HS-5 (cell line): ENCODE measurements at regions not wholly inside any gene's neighbourhood (a gene's known extent, or its start where the extent isn't known, plus 50 kb on each side); places are given as distances from the start of the nearest gene placed in this dataset.

Source experiments
- DNase-seq: peaks from one replicate; pipeline ENCODE4 v3.0.0-alpha.2; 2012; ENCODE audit warnings: low read depth

- no peak for DNase-seq
Observed at GRCh38 chr2:48140586-48140985, 173.9 kb upstream of the FOXN2 start.

GRCh38 chr2:48144777-48145176, 169.7 kb upstream of the FOXN2 start:
- DNase-seq, result no peak

- no peak for DNase-seq
Observed at GRCh38 chr2:48145845-48146452, 168.5 kb upstream of the FOXN2 start.

- no peak for DNase-seq
Observed at GRCh38 chr2:48146552-48146951, 167.9 kb upstream of the FOXN2 start.

- DNase-seq, result no peak
Observed at GRCh38 chr2:48147719-48148118, 166.8 kb upstream of the FOXN2 start.

- no peak for DNase-seq
Observed at GRCh38 chr2:48148841-48149430, 165.5 kb upstream of the FOXN2 start.

- no peak for DNase-seq
Observed at GRCh38 chr2:48157150-48157549, 157.3 kb upstream of the FOXN2 start.

- no peak for DNase-seq
Observed at GRCh38 chr2:48161628-48162027, 152.9 kb upstream of the FOXN2 start.

- no peak for DNase-seq
Observed at GRCh38 chr2:48162742-48163141, 151.7 kb upstream of the FOXN2 start.

- DNase-seq, result no peak
Observed at GRCh38 chr2:48165070-48165753, 149.3 kb upstream of the FOXN2 start.

- no peak for DNase-seq
Observed at GRCh38 chr2:48169141-48169592, 145.3 kb upstream of the FOXN2 start.

- DNase-seq, result no peak
Observed at GRCh38 chr2:48170281-48170680, 144.2 kb upstream of the FOXN2 start.

GRCh38 chr2:48173141-48173540, 141.3 kb upstream of the FOXN2 start:
- no peak for DNase-seq

- no peak for DNase-seq
Observed at GRCh38 chr2:48174503-48174902, 140.0 kb upstream of the FOXN2 start.

GRCh38 chr2:48175254-48175653, 139.2 kb upstream of the FOXN2 start:
- no peak for DNase-seq

- DNase-seq, result no peak
Observed at GRCh38 chr2:48175656-48176055, 138.8 kb upstream of the FOXN2 start.

GRCh38 chr2:48176876-48177275, 137.6 kb upstream of the FOXN2 start:
- no peak for DNase-seq

GRCh38 chr2:48178611-48179010, 135.9 kb upstream of the FOXN2 start:
- no peak for DNase-seq

- DNase-seq, result no peak
Observed at GRCh38 chr2:48180557-48180956, 133.9 kb upstream of the FOXN2 start.

GRCh38 chr2:48183276-48183675, 131.2 kb upstream of the FOXN2 start:
- DNase-seq, result no peak

- DNase-seq, result no peak
Observed at GRCh38 chr2:48183991-48184390, 130.5 kb upstream of the FOXN2 start.

- no peak for DNase-seq
Observed at GRCh38 chr2:48187503-48187902, 127.0 kb upstream of the FOXN2 start.

GRCh38 chr2:48189552-48190228, 124.8 kb upstream of the FOXN2 start:
- no peak for DNase-seq
